ENCODE measurements at regions not wholly inside any gene's neighbourhood (a gene's known extent, or its start where the extent isn't known, plus 50 kb on each side); places are given as distances from the start of the nearest gene placed in this dataset.

- Histone ChIP-seq H3K27ac (no peak overlapping the region), H3K4me1 (no peaks in the 10 kb centered on the region), H3K9me3 (peaks cover 0 to 3% (median 0%) of the 10 kb centered on the region in 4 donors), H3K4me3 (no peak overlapping the region), H3K27me3 (no peaks in the 10 kb centered on the region), H3K36me3 (no peaks in the 10 kb centered on the region)
- WGBS, 2 donors = 78 to 80% methylated on average over 1 of the region's 1 CpG
- intact Hi-C loops (cut with DNase I) = no loop called here
- DNase-seq = no peak
- TF ChIP-seq EP300 (IDR thresholded peaks at IDR 0.05) (no peak), POLR2AphosphoS5 (IDR thresholded peaks at IDR 0.05) (no peak), CTCF (IDR thresholded peaks at IDR 0.05) (no peak), POLR2A (IDR thresholded peaks at IDR 0.05) (no peak)
Observed at GRCh38 chr4:160485071-160485687, 1382.3 kb downstream of the RAPGEF2 start.

GRCh38 chr4:160492181-160492580 lies 1389.3 kb downstream of the RAPGEF2 start:
- Histone ChIP-seq H3K27me3 (no peaks in the 10 kb centered on the region), H3K4me1 (no peaks in the 10 kb centered on the region)
- intact Hi-C loops (cut with DNase I) = no loop called here

GRCh38 chr4:160493206-160493605 lies 1390.3 kb downstream of the RAPGEF2 start:
- DNase-seq = no peak
- H3K27me3 ChIP-seq = no peaks in the 10 kb centered on the region
- intact Hi-C loops (cut with DNase I) = no loop called here
- H3K36me3 ChIP-seq = no peaks in the 10 kb centered on the region
- TF ChIP-seq POLR2AphosphoS5 (IDR thresholded peaks at IDR 0.05) = no peak
- no peak for TF ChIP-seq POLR2A (IDR thresholded peaks at IDR 0.05)
- no peak for TF ChIP-seq EP300 (IDR thresholded peaks at IDR 0.05)
- TF ChIP-seq CTCF (IDR thresholded peaks at IDR 0.05) = no peak
- H3K4me3 ChIP-seq = no peak overlapping the region
- H3K27ac ChIP-seq = no peak overlapping the region
- WGBS, 2 donors = 82 to 90% methylated on average over 1 of the region's 1 CpG
- H3K4me1 ChIP-seq = no peaks in the 10 kb centered on the region
- H3K9me3 ChIP-seq = peaks cover 0 to 3% (median 0%) of the 10 kb centered on the region in 4 donors

More at GRCh38 chr4:160492181-160492580, 1389.3 kb downstream of the RAPGEF2 start:
- H3K4me3 ChIP-seq = no peak overlapping the region
- DNase-seq = no peak
- H3K9me3 ChIP-seq = peaks cover 0 to 3% (median 0%) of the 10 kb centered on the region in 4 donors
- no peak for TF ChIP-seq POLR2A (IDR thresholded peaks at IDR 0.05)
- no peaks in the 10 kb centered on the region for H3K36me3 ChIP-seq
- H3K27ac ChIP-seq = no peak overlapping the region

GRCh38 chr4:160495356-160495755 lies 1392.5 kb downstream of the RAPGEF2 start:
- no peaks in the 10 kb centered on the region for H3K36me3 ChIP-seq
- H3K4me3 ChIP-seq = no peak overlapping the region
- no peaks in the 10 kb centered on the region for H3K9me3 ChIP-seq
- WGBS, 2 donors = 66 to 73% methylated on average over 2 of the region's 2 CpGs
- no peak for TF ChIP-seq EP300 (IDR thresholded peaks at IDR 0.05)
- TF ChIP-seq POLR2A (IDR thresholded peaks at IDR 0.05) = no peak
- no peak for TF ChIP-seq POLR2AphosphoS5 (IDR thresholded peaks at IDR 0.05)
- TF ChIP-seq CTCF (IDR thresholded peaks at IDR 0.05) = no peak
- H3K27me3 ChIP-seq = no peaks in the 10 kb centered on the region
- H3K27ac ChIP-seq = no peak overlapping the region
- H3K4me1 ChIP-seq = no peaks in the 10 kb centered on the region
- no peak for DNase-seq
- intact Hi-C loops (cut with DNase I) = no loop called here

- peaks cover 0 to 2% (median 0%) of the 10 kb centered on the region in 4 donors for H3K9me3 ChIP-seq
- WGBS, 2 donors = 82% methylated on average over 4 of the region's 4 CpGs
- intact Hi-C loops (cut with DNase I) = no loop called here
Observed at GRCh38 chr4:160498211-160498610, 1395.3 kb downstream of the RAPGEF2 start.

GRCh38 chr4:160505724-160506123 lies 1402.8 kb downstream of the RAPGEF2 start:
- H3K27me3 ChIP-seq = no peaks in the 10 kb centered on the region
- DNase-seq = no peak
- H3K36me3 ChIP-seq = no peaks in the 10 kb centered on the region
- H3K9me3 ChIP-seq = peaks cover 0 to 2% (median 0%) of the 10 kb centered on the region in 4 donors
- H3K4me3 ChIP-seq = no peak overlapping the region
- no peak overlapping the region for H3K27ac ChIP-seq
- no peak for TF ChIP-seq POLR2AphosphoS5 (IDR thresholded peaks at IDR 0.05)
- 74 to 79% methylated on average over 4 of the region's 4 CpGs for WGBS, 2 donors
- intact Hi-C loops (cut with DNase I) = no loop called here
- peaks cover 0 to 5% (median 0%) of the 10 kb centered on the region in 4 donors for H3K4me1 ChIP-seq

More at GRCh38 chr4:160498211-160498610, 1395.3 kb downstream of the RAPGEF2 start:
- H3K27ac ChIP-seq = no peak overlapping the region
- H3K4me3 ChIP-seq = no peak overlapping the region
- H3K36me3 ChIP-seq = no peaks in the 10 kb centered on the region
- peaks cover 0 to 5% (median 0%) of the 10 kb centered on the region in 4 donors for H3K4me1 ChIP-seq
- no peak for DNase-seq
- no peak for TF ChIP-seq POLR2AphosphoS5 (IDR thresholded peaks at IDR 0.05)
- no peaks in the 10 kb centered on the region for H3K27me3 ChIP-seq

Measured in sigmoid colon (tissue), 6 donors.